HEK293 (cell line): ENCODE measurements at regions not wholly inside any gene's neighbourhood (a gene's known extent, or its start where the extent isn't known, plus 50 kb on each side); places are given as distances from the start of the nearest gene placed in this dataset.

Experiments used
- ZBTB8A ChIP-seq: fragments of 450-650 bp; formaldehyde crosslinking; IDR thresholded peaks from 2 replicates; pipeline ENCODE4 v1.5.1; 2016; ENCODE audit warnings: missing biosample characterization, missing genetic modification characterization
- TF ChIP-seq, protein P1 (sequence below): fragments of 450-650 bp; formaldehyde crosslinking; IDR thresholded peaks from 2 replicates; pipeline ENCODE4 v1.5.1; 2016; ENCODE audit warnings: missing biosample characterization, missing genetic modification characterization
- TF ChIP-seq, protein P2 (sequence below): fragments of 450-650 bp; formaldehyde crosslinking; IDR thresholded peaks from 2 replicates; pipeline ENCODE4 v1.5.1; 2016; ENCODE audit warnings: missing biosample characterization, missing genetic modification characterization
- TF ChIP-seq, protein P3 (sequence below): fragments of 450-650 bp; formaldehyde crosslinking; IDR thresholded peaks from 2 replicates; pipeline ENCODE4 v1.5.1; 2016; ENCODE audit warnings: missing biosample characterization, missing genetic modification characterization

DNA sequence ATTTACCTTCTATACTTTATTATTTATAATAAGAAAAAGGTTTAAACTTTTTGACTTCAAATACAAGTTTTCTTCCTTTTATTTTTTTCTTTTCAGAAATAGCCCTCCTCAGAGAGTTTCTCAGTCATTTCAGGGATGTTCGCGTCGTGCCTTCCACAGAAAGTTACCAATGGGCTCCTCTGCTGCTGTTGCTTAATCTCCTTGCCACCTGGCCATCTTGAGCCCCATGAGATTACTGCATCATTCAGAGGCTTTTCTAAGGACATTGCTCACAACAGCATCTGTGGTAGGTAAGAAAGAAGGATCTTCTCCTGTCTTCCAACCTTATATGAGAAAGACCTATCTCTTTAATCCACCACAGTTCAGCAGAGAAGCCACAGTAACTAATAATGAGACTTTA lies 1361.9 kb upstream of the ADGRL3 start:
- TF ChIP-seq, protein P1, sequence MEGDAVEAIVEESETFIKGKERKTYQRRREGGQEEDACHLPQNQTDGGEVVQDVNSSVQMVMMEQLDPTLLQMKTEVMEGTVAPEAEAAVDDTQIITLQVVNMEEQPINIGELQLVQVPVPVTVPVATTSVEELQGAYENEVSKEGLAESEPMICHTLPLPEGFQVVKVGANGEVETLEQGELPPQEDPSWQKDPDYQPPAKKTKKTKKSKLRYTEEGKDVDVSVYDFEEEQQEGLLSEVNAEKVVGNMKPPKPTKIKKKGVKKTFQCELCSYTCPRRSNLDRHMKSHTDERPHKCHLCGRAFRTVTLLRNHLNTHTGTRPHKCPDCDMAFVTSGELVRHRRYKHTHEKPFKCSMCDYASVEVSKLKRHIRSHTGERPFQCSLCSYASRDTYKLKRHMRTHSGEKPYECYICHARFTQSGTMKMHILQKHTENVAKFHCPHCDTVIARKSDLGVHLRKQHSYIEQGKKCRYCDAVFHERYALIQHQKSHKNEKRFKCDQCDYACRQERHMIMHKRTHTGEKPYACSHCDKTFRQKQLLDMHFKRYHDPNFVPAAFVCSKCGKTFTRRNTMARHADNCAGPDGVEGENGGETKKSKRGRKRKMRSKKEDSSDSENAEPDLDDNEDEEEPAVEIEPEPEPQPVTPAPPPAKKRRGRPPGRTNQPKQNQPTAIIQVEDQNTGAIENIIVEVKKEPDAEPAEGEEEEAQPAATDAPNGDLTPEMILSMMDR (tag by site-specific recombination) = no peak
- TF ChIP-seq ZBTB8A (tag by site-specific recombination) = no peak
- TF ChIP-seq, protein P2, sequence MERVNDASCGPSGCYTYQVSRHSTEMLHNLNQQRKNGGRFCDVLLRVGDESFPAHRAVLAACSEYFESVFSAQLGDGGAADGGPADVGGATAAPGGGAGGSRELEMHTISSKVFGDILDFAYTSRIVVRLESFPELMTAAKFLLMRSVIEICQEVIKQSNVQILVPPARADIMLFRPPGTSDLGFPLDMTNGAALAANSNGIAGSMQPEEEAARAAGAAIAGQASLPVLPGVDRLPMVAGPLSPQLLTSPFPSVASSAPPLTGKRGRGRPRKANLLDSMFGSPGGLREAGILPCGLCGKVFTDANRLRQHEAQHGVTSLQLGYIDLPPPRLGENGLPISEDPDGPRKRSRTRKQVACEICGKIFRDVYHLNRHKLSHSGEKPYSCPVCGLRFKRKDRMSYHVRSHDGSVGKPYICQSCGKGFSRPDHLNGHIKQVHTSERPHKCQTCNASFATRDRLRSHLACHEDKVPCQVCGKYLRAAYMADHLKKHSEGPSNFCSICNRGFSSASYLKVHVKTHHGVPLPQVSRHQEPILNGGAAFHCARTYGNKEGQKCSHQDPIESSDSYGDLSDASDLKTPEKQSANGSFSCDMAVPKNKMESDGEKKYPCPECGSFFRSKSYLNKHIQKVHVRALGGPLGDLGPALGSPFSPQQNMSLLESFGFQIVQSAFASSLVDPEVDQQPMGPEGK (tag by site-specific recombination) = no peak
- TF ChIP-seq, protein P3, sequence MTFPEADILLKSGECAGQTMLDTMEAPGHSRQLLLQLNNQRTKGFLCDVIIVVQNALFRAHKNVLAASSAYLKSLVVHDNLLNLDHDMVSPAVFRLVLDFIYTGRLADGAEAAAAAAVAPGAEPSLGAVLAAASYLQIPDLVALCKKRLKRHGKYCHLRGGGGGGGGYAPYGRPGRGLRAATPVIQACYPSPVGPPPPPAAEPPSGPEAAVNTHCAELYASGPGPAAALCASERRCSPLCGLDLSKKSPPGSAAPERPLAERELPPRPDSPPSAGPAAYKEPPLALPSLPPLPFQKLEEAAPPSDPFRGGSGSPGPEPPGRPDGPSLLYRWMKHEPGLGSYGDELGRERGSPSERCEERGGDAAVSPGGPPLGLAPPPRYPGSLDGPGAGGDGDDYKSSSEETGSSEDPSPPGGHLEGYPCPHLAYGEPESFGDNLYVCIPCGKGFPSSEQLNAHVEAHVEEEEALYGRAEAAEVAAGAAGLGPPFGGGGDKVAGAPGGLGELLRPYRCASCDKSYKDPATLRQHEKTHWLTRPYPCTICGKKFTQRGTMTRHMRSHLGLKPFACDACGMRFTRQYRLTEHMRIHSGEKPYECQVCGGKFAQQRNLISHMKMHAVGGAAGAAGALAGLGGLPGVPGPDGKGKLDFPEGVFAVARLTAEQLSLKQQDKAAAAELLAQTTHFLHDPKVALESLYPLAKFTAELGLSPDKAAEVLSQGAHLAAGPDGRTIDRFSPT (tag by site-specific recombination) = no peak
